ENCODE measurements at regions not wholly inside any gene's neighbourhood (a gene's known extent, or its start where the extent isn't known, plus 50 kb on each side); places are given as distances from the start of the nearest gene placed in this dataset.

- no peak for TF ChIP-seq CTCF (IDR thresholded peaks at IDR 0.05; ENCODE audit: borderline replicate concordance, insufficient read depth, low read depth, low read length)
- no peak overlapping the region for H3K4me3 ChIP-seq (ENCODE audit: low read depth, low read length)
Measured at GRCh38 chr7:84837405-84837804, 349.5 kb downstream of the SEMA3D start.

GRCh38 chr7:84829719-84830118 is 357.1 kb downstream of the SEMA3D start:
- no peak for TF ChIP-seq CTCF (IDR thresholded peaks at IDR 0.05; ENCODE audit: borderline replicate concordance, insufficient read depth, low read depth, low read length)

GRCh38 chr7:84824057-84824651 is 362.7 kb downstream of the SEMA3D start:
- H3K4me3 ChIP-seq (ENCODE audit: low read depth, low read length) = no peak overlapping the region
- TF ChIP-seq CTCF (IDR thresholded peaks at IDR 0.05; ENCODE audit: borderline replicate concordance, insufficient read depth, low read depth, low read length) = no peak

More at GRCh38 chr7:84829719-84830118, 357.1 kb downstream of the SEMA3D start:
- no peak overlapping the region for H3K4me3 ChIP-seq (ENCODE audit: low read depth, low read length)

- no peak for TF ChIP-seq CTCF (IDR thresholded peaks at IDR 0.05; ENCODE audit: borderline replicate concordance, insufficient read depth, low read depth, low read length)
- H3K4me3 ChIP-seq (ENCODE audit: low read depth, low read length) = no peak overlapping the region
Measured at GRCh38 chr7:84823530-84823929, 363.3 kb downstream of the SEMA3D start.

GRCh38 chr7:84822941-84823510 is 363.8 kb downstream of the SEMA3D start:
- no peak for TF ChIP-seq CTCF (IDR thresholded peaks at IDR 0.05; ENCODE audit: borderline replicate concordance, insufficient read depth, low read depth, low read length)
- H3K4me3 ChIP-seq (ENCODE audit: low read depth, low read length) = no peak overlapping the region

GRCh38 chr7:84821671-84822534 is 365.0 kb downstream of the SEMA3D start:
- no peak for TF ChIP-seq CTCF (IDR thresholded peaks at IDR 0.05; ENCODE audit: borderline replicate concordance, insufficient read depth, low read depth, low read length)
- H3K4me3 ChIP-seq (ENCODE audit: low read depth, low read length) = no peak overlapping the region

All from GM12875 (cell line).